Stomach (tissue), 8 donors: ENCODE measurements at regions not wholly inside any gene's neighbourhood (a gene's known extent, or its start where the extent isn't known, plus 50 kb on each side); places are given as distances from the start of the nearest gene placed in this dataset.

ENCODE experiments used
- DNase-seq, 2 donors: peaks; one replicate each; pipeline versions ENCODE4 v3.0.0 to v3.0.0-alpha.2; 2013 to 2019
- H3K27ac ChIP-seq, 5 donors: fragments of 200-600 bp in 4 of 5; sonication (generic) in 4 of 5; one replicate each; pipeline ENCODE4 v1.5.1; 2013 to 2019; ENCODE audit warnings: mild to moderate bottlenecking in 1 of 5, moderate library complexity in 1 of 5
- H3K27me3 ChIP-seq, 3 donors: fragments of 200-600 bp; sonication (generic); one replicate each; pipeline ENCODE4 v1.5.1; 2017 to 2019; ENCODE audit warnings: mixed run types in 1 of 3
- H3K36me3 ChIP-seq, 4 donors: fragments of 200-600 bp; sonication (generic); 1 replicate in 3 of 4; 2 replicates in 1 of 4; pipeline ENCODE4 v1.5.1; 2016 to 2019
- H3K4me1 ChIP-seq, 4 donors: fragments of 200-600 bp; sonication (generic); one replicate each; pipeline ENCODE4 v1.5.1; 2016 to 2019
- H3K4me3 ChIP-seq, 4 donors: fragments of 200-600 bp; sonication (generic) in 3 of 4; one replicate each; pipeline ENCODE4 v1.5.1; 2016 to 2019; ENCODE audit warnings: mild to moderate bottlenecking in 1 of 4
- H3K9me3 ChIP-seq, 4 donors: fragments of 200-600 bp; sonication (generic); one replicate each; pipeline ENCODE4 v1.5.1; 2016 to 2019
- CTCF ChIP-seq, 7 experiments: fragments of 450-650 bp in 4 of 7; fragments of 200-600 bp in 3 of 7; sonication (generic) in 3 of 7; IDR thresholded peaks; one replicate each; pipeline ENCODE4 v1.5.1; 2016 to 2019; ENCODE audit warnings: antibody characterized with exemption in 7 of 7, control low read depth in 2 of 7, mild to moderate bottlenecking in 1 of 7
- EP300 ChIP-seq: sonication (generic); formaldehyde crosslinking; IDR thresholded peaks from one replicate; pipeline ENCODE4 v1.6.1; 2017; ENCODE audit warnings: antibody characterized with exemption
- POLR2A ChIP-seq, 4 donors: fragments of 450-650 bp; IDR thresholded peaks; one replicate each; pipeline ENCODE4 v1.6.1; 2016; ENCODE audit warnings: antibody characterized with exemption in 4 of 4, control low read depth in 2 of 4, mild to moderate bottlenecking in 1 of 4, moderate library complexity in 1 of 4
- POLR2AphosphoS5 ChIP-seq, 3 donors: sonication (generic); formaldehyde crosslinking; IDR thresholded peaks; one replicate each; pipeline ENCODE4 v1.6.1; 2016; ENCODE audit warnings: antibody characterized with exemption in 3 of 3
- WGBS, 5 donors: extraction: QIAGEN DNeasy Blood & Tissue Kit in 3 of 5; methylation state at CpG; one replicate each; pipeline versions ENCODE4 v1.1.5 to v1.1.7; 2013 to 2018; 5-methylcytosine and 5-hydroxymethylcytosine counted together
- intact Hi-C: fragments of 100-400 bp; cut with DNase I; formaldehyde crosslinking; loops from one replicate; pipeline ENCODE4 v1.15.1; 2023; ENCODE audit warnings: low total_unique reads
- donor health status: healthy with polysubstance abuse.
- donor health status: Bipolar disorder and iron deficiency.
- donor health status: healthy.

GRCh38 chr3:188099907-188100306 lies 54.0 kb upstream of the LPP start:
- DNase-seq, result no peak
- Histone ChIP-seq H3K36me3 (no peaks in the 10 kb centered on the region), H3K4me3 (no peak overlapping the region), H3K27ac (no peak overlapping the region), H3K4me1 (no peaks in the 10 kb centered on the region), H3K27me3 (no peaks in the 10 kb centered on the region), H3K9me3 (peaks cover 0 to 10% (median 8%) of the 10 kb centered on the region in 4 donors)
- intact Hi-C loops, result no loop called here
- TF ChIP-seq POLR2A (IDR thresholded peaks at IDR 0.05) (no peak), POLR2AphosphoS5 (IDR thresholded peaks at IDR 0.05) (no peak), EP300 (no peak), CTCF (IDR thresholded peaks at IDR 0.05) (no peak)
- 86 to 91% (median 88%) methylated on average over 6 of the region's 6 CpGs for WGBS, 5 donors

DNA sequence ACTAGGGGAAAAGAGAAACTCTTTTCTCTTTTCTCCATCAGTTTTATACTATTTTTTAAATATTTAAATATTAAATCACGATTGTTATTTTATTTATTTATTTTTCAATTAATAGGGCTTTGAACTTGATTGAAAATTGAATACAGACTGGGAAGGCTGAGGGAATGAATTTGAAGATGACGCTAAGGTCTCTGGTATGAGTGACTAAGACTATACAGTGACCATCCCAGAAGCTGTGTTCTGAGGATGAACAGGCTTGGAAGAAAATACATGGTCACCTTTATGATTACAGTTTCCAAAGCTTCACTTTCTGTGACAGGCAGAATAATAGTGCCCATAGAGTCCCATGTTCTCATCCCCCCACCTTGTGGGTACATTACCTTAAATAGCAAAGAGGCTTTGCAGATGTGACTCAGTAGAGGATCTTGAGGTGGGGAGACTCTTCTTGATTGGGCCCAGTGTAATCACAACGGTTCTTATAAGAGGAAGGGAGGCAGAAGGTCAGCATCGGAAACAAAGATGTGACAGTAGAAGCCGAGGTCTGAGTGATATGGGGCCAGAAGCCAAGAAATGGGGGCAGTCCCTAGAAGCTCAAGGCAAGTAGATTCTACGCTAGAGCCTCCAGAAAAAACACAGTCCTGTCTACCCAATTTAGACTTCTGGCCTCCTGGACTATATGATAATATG lies 51.0 kb upstream of the LPP start:
- Histone ChIP-seq H3K4me3 (no peak overlapping the region), H3K36me3 (no peaks in the 10 kb centered on the region), H3K27me3 (no peaks in the 10 kb centered on the region), H3K4me1 (no peaks in the 10 kb centered on the region), H3K27ac (no peak overlapping the region), H3K9me3 (peaks cover 0 to 10% (median 8%) of the 10 kb centered on the region in 4 donors)
- intact Hi-C loops, result no loop called here
- DNase-seq, result no peak
- no peak for TF ChIP-seq POLR2AphosphoS5 (IDR thresholded peaks at IDR 0.05)
- no peak for TF ChIP-seq EP300
- no peak for TF ChIP-seq CTCF (IDR thresholded peaks at IDR 0.05)
- no peak for TF ChIP-seq POLR2A (IDR thresholded peaks at IDR 0.05)
- WGBS, 5 donors, result 88 to 92% (median 90%) methylated on average over 6 of the region's 6 CpGs

DNA sequence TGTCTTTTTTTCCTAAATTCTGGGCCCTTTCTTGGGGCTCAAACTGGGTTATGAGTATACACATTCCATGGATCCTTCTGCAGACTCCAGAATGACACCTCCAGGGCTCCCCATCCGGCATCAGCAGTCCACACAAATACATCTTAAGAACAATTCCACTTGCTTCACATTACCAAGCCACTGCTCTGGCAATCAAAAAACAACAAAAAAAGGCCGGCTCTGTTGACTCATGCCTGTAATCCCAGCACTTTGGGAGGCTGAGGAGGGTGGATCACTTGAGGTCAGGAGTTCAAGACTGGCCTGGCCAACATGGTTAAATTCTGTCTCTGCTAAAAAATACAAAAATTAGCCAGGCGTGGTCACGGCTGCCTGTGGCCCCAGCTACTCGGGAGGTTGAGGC lies 49.9 kb upstream of the LPP start:
- 76 to 85% (median 84%) methylated on average over 5 of the region's 5 CpGs for WGBS, 5 donors
- H3K27me3 ChIP-seq, result no peaks in the 10 kb centered on the region
- no peak overlapping the region for H3K4me3 ChIP-seq
- no peaks in the 10 kb centered on the region for H3K36me3 ChIP-seq
- H3K27ac ChIP-seq, result no peak overlapping the region
- H3K9me3 ChIP-seq, result peaks cover 0 to 10% (median 8%) of the 10 kb centered on the region in 4 donors
- TF ChIP-seq POLR2A (IDR thresholded peaks at IDR 0.05), result no peak
- no peak for TF ChIP-seq POLR2AphosphoS5 (IDR thresholded peaks at IDR 0.05)
- no peak for TF ChIP-seq EP300
- TF ChIP-seq CTCF (IDR thresholded peaks at IDR 0.05), result no peak
- DNase-seq, result no peak
- intact Hi-C loops, result no loop called here
- H3K4me1 ChIP-seq, result no peaks in the 10 kb centered on the region
